Stimulated activated CD8-positive, alpha-beta memory T cell treated with anti-CD3 and anti-CD28 coated beads, Interleukin-15, amount 100 ng/mL, for 48 hours (primary cell): ENCODE measurements at regions not wholly inside any gene's neighbourhood (a gene's known extent, or its start where the extent isn't known, plus 50 kb on each side); places are given as distances from the start of the nearest gene placed in this dataset.

Experiments used
- DNase-seq, 2 donors: peaks; one replicate each; pipeline ENCODE4 v3.0.0-alpha.2; 2020; ENCODE audit warnings: low read depth in 2 of 2

GRCh38 chr13:34311251-34311650 is 493.3 kb downstream of the RFC3 start:
- DNase-seq: no peak

DNA sequence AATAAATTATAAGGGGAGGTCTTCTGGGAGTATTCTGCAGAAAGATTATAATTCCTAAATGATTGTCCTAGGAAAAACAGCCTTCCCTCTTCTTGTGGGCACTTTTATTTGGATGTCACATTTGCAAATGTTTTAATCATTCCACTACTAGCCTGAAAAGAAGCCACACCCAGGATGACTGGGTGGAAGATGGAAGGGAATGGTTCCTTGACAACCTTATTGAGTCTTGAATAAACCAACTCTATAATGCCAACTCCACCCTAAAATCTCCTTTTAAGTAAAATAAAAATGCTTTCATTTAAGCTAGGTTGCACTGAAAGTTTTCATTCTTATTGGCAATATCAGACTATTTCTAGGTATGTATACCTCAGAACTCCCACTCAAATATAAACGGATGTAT is 494.6 kb downstream of the RFC3 start:
- no peak for DNase-seq

- no peak for DNase-seq
Measured at GRCh38 chr13:34320084-34320483, 502.1 kb downstream of the RFC3 start.

- DNase-seq: no peak
Measured at GRCh38 chr13:34322014-34322742, 504.2 kb downstream of the RFC3 start.

GRCh38 chr13:34322743-34323074 is 504.8 kb downstream of the RFC3 start:
- DNase-seq: no peak

DNA sequence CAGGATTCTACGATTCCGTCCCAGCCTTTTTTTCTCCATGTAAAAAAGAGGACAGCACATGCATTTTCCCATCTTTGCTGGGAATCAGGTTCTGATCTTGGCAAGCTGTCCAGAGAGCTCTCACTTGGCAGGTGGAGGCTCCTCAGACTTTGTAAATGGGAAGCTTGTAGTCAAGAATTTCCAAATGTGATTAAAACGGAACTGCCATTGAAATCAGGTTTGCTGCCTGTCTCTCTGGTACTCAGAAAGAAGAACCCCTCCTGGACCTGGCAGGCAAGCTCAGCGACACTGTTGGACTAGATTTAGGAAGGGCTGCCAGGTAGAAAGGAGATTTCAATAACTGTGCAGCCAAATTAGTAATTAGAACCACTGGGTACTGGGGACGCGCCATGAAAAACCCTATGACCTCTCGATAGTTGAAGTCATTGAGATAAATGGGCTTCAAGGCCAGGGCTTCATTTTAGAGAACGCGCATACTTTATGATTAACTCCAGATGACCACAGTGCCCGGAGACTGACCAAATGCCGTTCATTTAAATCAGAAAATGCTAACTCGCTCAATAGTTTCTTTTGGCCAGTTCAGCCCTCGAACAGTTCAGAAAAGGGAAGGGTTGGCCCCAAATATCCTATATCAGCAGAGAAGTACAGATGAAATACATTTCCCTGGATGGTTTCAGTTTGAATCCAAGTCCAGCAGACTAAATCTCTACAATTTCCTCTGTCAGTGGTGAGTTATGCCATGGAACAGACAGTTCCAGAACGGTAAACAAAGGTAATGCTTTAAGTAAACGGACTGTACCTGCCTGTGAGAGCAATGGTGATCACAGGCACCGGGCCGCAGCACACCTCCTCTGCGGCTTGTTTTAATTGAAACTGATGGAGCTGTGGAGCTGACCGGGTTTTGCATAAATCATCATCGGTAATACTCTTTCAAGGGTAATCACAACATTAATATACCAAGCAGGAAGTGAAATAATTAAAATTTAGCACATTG is 517.4 kb downstream of the RFC3 start:
- DNase-seq: no peak

- no peak for DNase-seq
Measured at GRCh38 chr13:34338102-34338501, 520.2 kb downstream of the RFC3 start.

GRCh38 chr13:34340534-34340933 is 522.6 kb downstream of the RFC3 start:
- DNase-seq: no peak

DNA sequence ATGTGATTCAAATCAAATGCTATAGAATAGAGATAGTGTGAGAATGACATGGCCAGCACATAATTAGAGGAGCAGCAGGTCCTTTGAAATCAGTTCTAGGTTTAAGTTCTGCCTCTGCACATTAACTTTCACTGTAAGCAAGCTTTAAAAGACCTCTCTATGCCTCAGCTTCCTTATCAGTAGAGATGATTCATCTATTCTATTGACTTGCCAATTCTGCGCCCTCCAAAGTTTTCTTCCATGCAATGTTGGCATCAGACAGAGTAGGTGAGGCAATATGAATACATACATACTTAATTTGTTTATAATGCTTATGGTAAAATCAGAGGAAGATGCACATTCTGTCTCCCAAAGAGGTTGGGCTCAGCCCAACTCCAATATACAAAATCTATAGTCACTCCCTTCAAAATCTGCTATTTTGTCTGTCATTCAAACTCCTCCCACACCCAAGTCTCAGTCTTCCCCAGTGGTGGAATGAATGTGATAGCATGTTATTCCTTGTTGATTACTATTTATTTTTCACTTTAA is 525.5 kb downstream of the RFC3 start:
- DNase-seq: no peak

DNA sequence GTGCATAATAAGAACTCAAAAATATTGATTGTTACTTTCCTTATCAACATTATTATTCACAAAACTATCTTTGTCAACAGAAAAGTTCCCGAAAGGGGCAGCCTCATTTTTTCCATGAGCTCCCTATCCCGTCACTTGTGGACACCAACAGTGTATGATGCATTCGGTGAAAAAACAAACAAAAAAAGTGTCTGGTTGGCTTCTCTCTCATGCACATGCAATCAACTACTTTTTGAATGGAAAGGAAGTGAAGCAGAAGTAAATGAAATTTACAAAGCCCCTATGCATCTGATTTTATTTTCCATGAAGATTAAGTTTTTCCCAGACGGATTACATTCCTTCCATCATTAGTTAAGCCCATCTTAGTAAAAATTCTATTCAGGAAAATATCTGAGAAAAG is 526.9 kb downstream of the RFC3 start:
- DNase-seq: no peak

GRCh38 chr13:34345258-34345965 is 527.5 kb downstream of the RFC3 start:
- no peak for DNase-seq

GRCh38 chr13:34346626-34347025 is 528.7 kb downstream of the RFC3 start:
- DNase-seq: no peak

DNA sequence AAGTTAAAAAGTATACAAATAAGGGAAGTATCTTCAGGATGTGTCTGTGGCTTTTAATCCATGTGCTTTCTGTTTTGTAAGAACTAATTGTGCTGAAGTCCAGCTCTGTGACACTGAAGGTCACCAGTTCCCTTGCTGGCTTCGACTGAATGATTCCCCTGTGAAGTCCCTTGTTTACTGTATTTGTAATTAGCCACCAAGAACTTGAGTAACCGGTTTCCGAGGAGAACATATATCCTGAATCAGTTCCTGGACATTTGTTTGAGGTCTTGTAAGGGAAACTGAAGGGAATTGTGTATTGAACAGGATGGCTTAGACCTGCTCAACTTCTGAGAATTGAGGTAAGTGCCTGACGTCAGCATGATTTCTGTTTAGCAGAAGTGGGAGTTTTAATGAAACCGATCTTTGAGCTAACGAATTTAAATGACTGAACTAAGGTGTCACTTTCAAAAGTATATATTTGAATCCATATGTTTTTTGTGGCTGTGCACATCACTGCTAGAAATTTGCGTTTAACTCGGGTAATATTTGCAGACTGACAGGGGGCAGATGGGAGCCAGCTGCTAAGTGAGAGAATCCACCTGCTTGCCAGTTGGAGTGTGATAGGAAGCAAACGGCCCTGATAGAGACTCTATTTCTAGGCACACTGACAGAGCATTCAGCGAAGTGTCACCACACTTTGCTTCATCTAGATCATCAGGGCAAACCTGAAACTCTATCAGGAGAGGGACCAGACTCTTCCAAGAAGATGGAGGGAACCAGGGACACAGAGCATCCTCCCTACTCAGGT is 530.0 kb downstream of the RFC3 start:
- DNase-seq: no peak

GRCh38 chr13:34349091-34349722 is 531.3 kb downstream of the RFC3 start:
- no peak for DNase-seq

DNA sequence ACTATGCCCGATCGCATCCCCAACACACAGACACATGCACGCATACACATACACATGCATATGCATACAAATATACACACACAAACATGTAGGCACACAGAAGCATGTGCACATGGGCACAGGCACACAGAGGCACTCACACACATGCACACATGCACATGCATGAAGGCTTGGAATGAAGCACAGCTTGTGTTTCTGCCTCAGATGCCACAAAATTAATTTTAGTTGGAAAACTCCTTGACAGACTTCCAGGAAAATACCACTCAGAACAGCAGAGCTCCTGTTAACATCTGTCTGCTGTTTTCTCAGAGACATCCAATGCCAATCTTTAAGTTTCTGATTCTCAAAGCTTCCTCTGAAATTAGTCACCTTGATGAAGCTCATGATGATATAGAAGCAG is 532.7 kb downstream of the RFC3 start:
- DNase-seq: no peak

GRCh38 chr13:34351134-34351533 is 533.2 kb downstream of the RFC3 start:
- DNase-seq: no peak

DNA sequence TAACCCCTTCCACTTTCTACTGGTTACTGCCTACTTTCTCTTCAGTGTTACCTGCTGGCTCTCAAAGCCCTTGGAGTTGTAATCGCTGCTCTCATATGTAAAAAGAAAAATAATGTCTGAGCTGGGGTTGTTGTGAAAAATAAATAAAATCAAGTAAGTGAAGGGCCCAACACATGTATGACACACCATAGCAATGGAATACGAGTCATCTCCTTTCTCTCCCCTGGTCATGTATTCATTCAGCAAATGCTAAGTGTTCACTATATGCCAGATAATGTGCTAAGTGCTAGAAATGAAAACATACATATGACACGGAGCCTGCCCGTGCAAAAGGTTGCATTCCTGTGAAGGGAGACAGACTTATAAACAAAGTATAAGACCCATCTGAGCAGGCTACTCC is 535.0 kb downstream of the RFC3 start:
- no peak for DNase-seq

DNA sequence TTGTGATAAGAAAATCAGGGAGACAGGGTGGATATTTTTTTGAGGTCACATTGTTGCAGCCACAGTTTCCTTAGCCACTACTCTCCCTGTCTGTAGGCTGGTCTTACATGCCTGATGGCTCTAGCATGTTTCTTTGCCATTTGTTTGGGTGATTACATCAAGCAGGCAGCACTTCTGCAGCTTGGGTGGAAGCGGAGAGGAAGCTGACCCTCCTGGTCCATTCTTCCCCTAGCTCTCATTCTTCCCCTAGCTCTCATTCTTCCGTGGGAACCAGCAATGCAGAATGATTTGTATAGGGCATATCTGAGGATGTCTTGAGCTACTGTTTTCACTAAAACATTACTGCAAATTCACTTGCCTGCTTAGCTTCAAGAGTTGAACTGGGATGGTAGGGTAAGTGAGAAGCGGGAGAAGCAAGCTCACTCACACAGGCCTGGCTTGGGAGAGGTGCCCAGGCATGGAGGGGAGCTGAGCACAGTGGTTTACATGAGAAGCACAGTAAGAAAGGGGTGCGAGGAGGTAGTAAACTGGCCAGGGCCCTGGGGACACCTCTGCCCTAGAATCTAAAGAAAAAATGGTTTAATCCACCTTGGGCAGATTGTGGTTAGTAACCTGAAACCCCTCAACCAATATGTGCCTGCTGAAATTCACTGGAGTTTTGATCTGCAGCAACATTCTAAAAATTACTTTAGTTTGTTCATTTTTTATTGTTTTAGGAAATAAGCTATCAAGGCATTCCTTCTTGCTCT is 538.9 kb downstream of the RFC3 start:
- no peak for DNase-seq

DNA sequence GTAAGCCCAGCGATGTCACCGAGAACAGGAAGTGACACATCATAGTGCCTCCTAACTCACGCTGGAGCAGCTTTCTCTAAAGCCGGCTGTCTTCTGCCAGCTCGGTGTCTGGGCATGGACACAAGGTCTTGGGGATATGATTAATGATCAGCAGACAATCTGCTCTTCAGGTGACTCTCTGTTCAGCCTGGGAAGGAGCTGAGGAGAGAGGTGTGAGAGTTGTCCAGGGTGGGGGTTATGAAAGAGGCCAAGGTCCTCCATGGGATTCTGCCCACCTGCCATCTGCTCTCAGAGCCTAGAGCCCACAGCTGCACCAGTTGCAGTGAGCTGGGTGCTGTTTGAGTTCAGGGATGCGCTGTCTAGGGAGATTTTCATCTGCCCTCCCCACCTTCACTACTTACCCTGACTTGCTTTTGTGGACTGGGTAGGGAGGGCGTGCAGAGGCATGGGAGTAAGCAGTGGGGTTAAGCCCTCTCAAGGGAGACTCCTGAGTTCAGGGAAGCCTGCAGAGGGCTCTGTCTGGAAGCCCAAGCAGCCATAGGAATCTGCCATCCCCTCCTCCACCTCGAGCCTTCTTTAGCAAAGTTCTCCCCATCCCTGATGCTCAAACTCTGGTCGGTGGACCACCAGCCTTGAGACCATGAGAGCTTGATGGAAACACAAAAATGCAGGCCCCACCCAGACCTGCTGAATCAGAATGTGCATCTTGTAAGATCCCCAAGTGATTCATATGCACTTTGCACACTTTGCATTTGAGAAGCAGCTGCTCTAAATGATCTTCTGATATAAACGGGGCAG is 539.7 kb downstream of the RFC3 start:
- no peak for DNase-seq
